ENCODE measurements at regions not wholly inside any gene's neighbourhood (a gene's known extent, or its start where the extent isn't known, plus 50 kb on each side); places are given as distances from the start of the nearest gene placed in this dataset.

GRCh38 chrX:150303386-150304097 is 59.6 kb upstream of the MAMLD1 start:
- CTCF ChIA-PET = no interaction called here
- no TSS peak for BruUV-seq (replicated peaks)
- POLR2A ChIA-PET (ENCODE audit: low non-redundant PET) = no interaction called here
- Histone ChIP-seq H3K27ac (ENCODE audit: low read depth, low read length, poor library complexity, severe bottlenecking) (no peak overlapping the region), H3K4me1 (ENCODE audit: insufficient read depth, low read length, poor library complexity, severe bottlenecking) (no peaks in the 10 kb centered on the region), H3K27me3 (replicated peaks; ENCODE audit: insufficient read depth, low read depth, low read length, poor library complexity) (no peaks in the 10 kb centered on the region), H3K4me3 (ENCODE audit: low read depth, low read length, poor library complexity, severe bottlenecking) (no peak overlapping the region), H3K9me3 (ENCODE audit: low read depth, low read length, poor library complexity, severe bottlenecking) (no peaks in the 10 kb centered on the region), H3K36me3 (ENCODE audit: insufficient read depth, low read length, poor library complexity, severe bottlenecking) (no peaks in the 10 kb centered on the region)
- intact Hi-C loops (cut with micrococcal nuclease; ENCODE audit: unreplicated experiment) = no loop called here
- TF ChIP-seq, protein P1, sequence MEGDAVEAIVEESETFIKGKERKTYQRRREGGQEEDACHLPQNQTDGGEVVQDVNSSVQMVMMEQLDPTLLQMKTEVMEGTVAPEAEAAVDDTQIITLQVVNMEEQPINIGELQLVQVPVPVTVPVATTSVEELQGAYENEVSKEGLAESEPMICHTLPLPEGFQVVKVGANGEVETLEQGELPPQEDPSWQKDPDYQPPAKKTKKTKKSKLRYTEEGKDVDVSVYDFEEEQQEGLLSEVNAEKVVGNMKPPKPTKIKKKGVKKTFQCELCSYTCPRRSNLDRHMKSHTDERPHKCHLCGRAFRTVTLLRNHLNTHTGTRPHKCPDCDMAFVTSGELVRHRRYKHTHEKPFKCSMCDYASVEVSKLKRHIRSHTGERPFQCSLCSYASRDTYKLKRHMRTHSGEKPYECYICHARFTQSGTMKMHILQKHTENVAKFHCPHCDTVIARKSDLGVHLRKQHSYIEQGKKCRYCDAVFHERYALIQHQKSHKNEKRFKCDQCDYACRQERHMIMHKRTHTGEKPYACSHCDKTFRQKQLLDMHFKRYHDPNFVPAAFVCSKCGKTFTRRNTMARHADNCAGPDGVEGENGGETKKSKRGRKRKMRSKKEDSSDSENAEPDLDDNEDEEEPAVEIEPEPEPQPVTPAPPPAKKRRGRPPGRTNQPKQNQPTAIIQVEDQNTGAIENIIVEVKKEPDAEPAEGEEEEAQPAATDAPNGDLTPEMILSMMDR (conservative IDR thresholded peaks at IDR 0.05; ENCODE audit: low read depth, low read length) = no peak
- TF ChIP-seq EZH2 (IDR thresholded peaks at IDR 0.05; ENCODE audit: borderline replicate concordance, low read depth, low read length, poor library complexity, severe bottlenecking) = no peak
- no peak for DNase-seq (ENCODE audit: low spot score)

DNA sequence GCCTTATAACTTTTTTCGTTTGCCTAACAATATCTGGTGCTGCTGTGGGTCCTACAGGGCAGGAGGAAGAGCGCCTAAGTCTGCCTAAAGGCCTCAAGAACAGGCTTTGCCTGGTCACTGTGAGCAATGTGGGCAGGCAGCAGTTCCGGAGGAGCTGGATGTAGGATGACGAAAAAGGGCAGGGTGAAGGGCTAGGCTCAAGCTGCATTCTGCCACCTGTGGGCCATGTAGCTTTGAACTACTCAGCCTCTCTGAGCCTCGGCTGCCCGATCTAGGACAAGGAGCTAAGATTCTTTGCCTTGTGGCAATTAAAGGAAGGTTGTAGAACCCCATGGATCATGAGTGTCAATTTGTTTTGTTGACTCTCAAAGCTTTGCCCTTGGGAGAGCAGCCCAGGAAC is 57.1 kb upstream of the MAMLD1 start:
- ChIA-PET POLR2A (ENCODE audit: low non-redundant PET) (no interaction called here), CTCF (no interaction called here)
- Histone ChIP-seq H3K27ac (ENCODE audit: low read depth, low read length, poor library complexity, severe bottlenecking) (no peak overlapping the region), H3K4me3 (ENCODE audit: low read depth, low read length, poor library complexity, severe bottlenecking) (no peak overlapping the region), H3K36me3 (ENCODE audit: insufficient read depth, low read length, poor library complexity, severe bottlenecking) (no peaks in the 10 kb centered on the region), H3K9me3 (ENCODE audit: low read depth, low read length, poor library complexity, severe bottlenecking) (no peaks in the 10 kb centered on the region), H3K4me1 (ENCODE audit: insufficient read depth, low read length, poor library complexity, severe bottlenecking) (no peaks in the 10 kb centered on the region), H3K27me3 (replicated peaks; ENCODE audit: insufficient read depth, low read depth, low read length, poor library complexity) (no peaks in the 10 kb centered on the region)
- DNase-seq (ENCODE audit: low spot score) = no peak
- BruUV-seq (replicated peaks) = no TSS peak
- intact Hi-C loops (cut with micrococcal nuclease; ENCODE audit: unreplicated experiment) = no loop called here
- no peak for TF ChIP-seq EZH2 (IDR thresholded peaks at IDR 0.05; ENCODE audit: borderline replicate concordance, low read depth, low read length, poor library complexity, severe bottlenecking)
- TF ChIP-seq, protein P1 (conservative IDR thresholded peaks at IDR 0.05; ENCODE audit: low read depth, low read length) = no peak

DNA sequence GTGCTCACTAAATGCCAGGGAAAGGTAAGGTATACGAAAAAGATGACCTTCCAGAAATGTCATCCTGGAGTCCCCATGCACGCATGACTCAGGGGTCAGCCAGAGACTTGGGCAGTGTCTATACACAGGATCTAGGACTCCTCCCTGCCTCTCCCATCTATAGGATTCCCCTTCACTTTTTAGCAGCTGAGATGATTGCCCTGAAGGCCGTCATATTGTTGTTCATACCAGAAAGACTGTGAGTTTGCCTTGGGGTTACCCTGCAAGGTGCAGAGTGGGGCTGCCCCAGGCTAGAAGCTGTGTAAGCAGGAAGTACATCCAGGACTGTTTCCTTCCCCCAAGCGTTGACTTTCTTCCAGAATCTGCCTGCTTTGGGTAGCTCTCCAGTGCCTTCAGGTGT is 55.1 kb upstream of the MAMLD1 start:
- no TSS peak for BruUV-seq (replicated peaks)
- Histone ChIP-seq H3K9me3 (ENCODE audit: low read depth, low read length, poor library complexity, severe bottlenecking) (no peaks in the 10 kb centered on the region), H3K36me3 (ENCODE audit: insufficient read depth, low read length, poor library complexity, severe bottlenecking) (no peaks in the 10 kb centered on the region), H3K4me3 (ENCODE audit: low read depth, low read length, poor library complexity, severe bottlenecking) (no peak overlapping the region), H3K4me1 (ENCODE audit: insufficient read depth, low read length, poor library complexity, severe bottlenecking) (no peaks in the 10 kb centered on the region), H3K27ac (ENCODE audit: low read depth, low read length, poor library complexity, severe bottlenecking) (no peak overlapping the region), H3K27me3 (replicated peaks; ENCODE audit: insufficient read depth, low read depth, low read length, poor library complexity) (no peaks in the 10 kb centered on the region)
- TF ChIP-seq EZH2 (IDR thresholded peaks at IDR 0.05; ENCODE audit: borderline replicate concordance, low read depth, low read length, poor library complexity, severe bottlenecking) = no peak
- TF ChIP-seq, protein P1 (conservative IDR thresholded peaks at IDR 0.05; ENCODE audit: low read depth, low read length) = no peak
- ChIA-PET POLR2A (ENCODE audit: low non-redundant PET) (no interaction called here), CTCF (no interaction called here)
- intact Hi-C loops (cut with micrococcal nuclease; ENCODE audit: unreplicated experiment) = no loop called here
- DNase-seq (ENCODE audit: low spot score) = no peak
